ENCODE measurements at regions not wholly inside any gene's neighbourhood (a gene's known extent, or its start where the extent isn't known, plus 50 kb on each side); places are given as distances from the start of the nearest gene placed in this dataset.

- TF ChIP-seq, protein P1, sequence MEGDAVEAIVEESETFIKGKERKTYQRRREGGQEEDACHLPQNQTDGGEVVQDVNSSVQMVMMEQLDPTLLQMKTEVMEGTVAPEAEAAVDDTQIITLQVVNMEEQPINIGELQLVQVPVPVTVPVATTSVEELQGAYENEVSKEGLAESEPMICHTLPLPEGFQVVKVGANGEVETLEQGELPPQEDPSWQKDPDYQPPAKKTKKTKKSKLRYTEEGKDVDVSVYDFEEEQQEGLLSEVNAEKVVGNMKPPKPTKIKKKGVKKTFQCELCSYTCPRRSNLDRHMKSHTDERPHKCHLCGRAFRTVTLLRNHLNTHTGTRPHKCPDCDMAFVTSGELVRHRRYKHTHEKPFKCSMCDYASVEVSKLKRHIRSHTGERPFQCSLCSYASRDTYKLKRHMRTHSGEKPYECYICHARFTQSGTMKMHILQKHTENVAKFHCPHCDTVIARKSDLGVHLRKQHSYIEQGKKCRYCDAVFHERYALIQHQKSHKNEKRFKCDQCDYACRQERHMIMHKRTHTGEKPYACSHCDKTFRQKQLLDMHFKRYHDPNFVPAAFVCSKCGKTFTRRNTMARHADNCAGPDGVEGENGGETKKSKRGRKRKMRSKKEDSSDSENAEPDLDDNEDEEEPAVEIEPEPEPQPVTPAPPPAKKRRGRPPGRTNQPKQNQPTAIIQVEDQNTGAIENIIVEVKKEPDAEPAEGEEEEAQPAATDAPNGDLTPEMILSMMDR (IDR thresholded peaks at IDR 0.05; ENCODE audit: low read length) = no peak
- TF ChIP-seq EZH2 (optimal IDR thresholded peaks at IDR 0.05; ENCODE audit: low read depth, low read length) = no peak
- TF ChIP-seq EZH2phosphoT487 (IDR thresholded peaks at IDR 0.05; ENCODE audit: low read length) = no peak
These were observed 179.6 kb upstream of the CCN2 start for GRCh38 chr6:132130626-132131298.

Data from MM.1S (cell line).